Retinal pigment epithelial cell (primary cell): ENCODE measurements at regions not wholly inside any gene's neighbourhood (a gene's known extent, or its start where the extent isn't known, plus 50 kb on each side); places are given as distances from the start of the nearest gene placed in this dataset.

Experiments
- DNase-seq: peaks from one replicate; pipeline ENCODE4 v3.0.0-alpha.2; 2010; ENCODE audit warnings: low read depth
- H3K4me3 ChIP-seq: 2 replicates; pipeline ENCODE4 v1.5.1; 2011; ENCODE audit warnings: mild to moderate bottlenecking, low read length, control low read depth, moderate library complexity
- CTCF ChIP-seq: conservative IDR thresholded peaks from 2 replicates; pipeline ENCODE4 v1.5.1; 2011; ENCODE audit warnings: low read depth, low read length, control low read depth, inconsistent platforms

- no peak for TF ChIP-seq CTCF
Observed at GRCh38 chr15:45892182-45892581, 257.4 kb downstream of the SQOR start.

GRCh38 chr15:45903283-45903682 is 268.5 kb downstream of the SQOR start:
- no peak for TF ChIP-seq CTCF
- DNase-seq, result no peak

More at GRCh38 chr15:45892182-45892581, 257.4 kb downstream of the SQOR start:
- no peak overlapping the region for H3K4me3 ChIP-seq
- no peak for DNase-seq

GRCh38 chr15:45904019-45904418 is 269.2 kb downstream of the SQOR start:
- TF ChIP-seq CTCF, result no peak
- no peak overlapping the region for H3K4me3 ChIP-seq
- no peak for DNase-seq

More at GRCh38 chr15:45903283-45903682, 268.5 kb downstream of the SQOR start:
- no peak overlapping the region for H3K4me3 ChIP-seq

GRCh38 chr15:45906230-45906629 is 271.4 kb downstream of the SQOR start:
- no peak overlapping the region for H3K4me3 ChIP-seq
- no peak for TF ChIP-seq CTCF
- DNase-seq, result no peak

GRCh38 chr15:45910671-45911070 is 275.8 kb downstream of the SQOR start:
- no peak overlapping the region for H3K4me3 ChIP-seq
- TF ChIP-seq CTCF, result no peak
- no peak for DNase-seq

- no peak for TF ChIP-seq CTCF
- no peak for DNase-seq
- no peak overlapping the region for H3K4me3 ChIP-seq
Observed at GRCh38 chr15:45913451-45913850, 278.6 kb downstream of the SQOR start.

GRCh38 chr15:45914425-45914824 is 279.6 kb downstream of the SQOR start:
- no peak overlapping the region for H3K4me3 ChIP-seq
- DNase-seq, result no peak
- TF ChIP-seq CTCF, result no peak
